Skeletal muscle cell (primary cell): ENCODE measurements at regions not wholly inside any gene's neighbourhood (a gene's known extent, or its start where the extent isn't known, plus 50 kb on each side); places are given as distances from the start of the nearest gene placed in this dataset.
"Not testable (repeated sequence)": the region's sequence is repeated elsewhere in the genome, so short reads cannot be mapped to it uniquely, and the experiment has no call there.

ENCODE experiments used
- DNase-seq: peaks from one replicate; pipeline ENCODE4 v3.0.0-alpha.2; 2010; ENCODE audit warnings: low read depth
- H3K4me3 ChIP-seq: 2 replicates; pipeline ENCODE4 v1.5.1; 2011; ENCODE audit warnings: low read depth, mild to moderate bottlenecking, control low read depth, low read length, moderate library complexity

- H3K4me3 ChIP-seq = no peak overlapping the region
- no peak for DNase-seq
Measured at GRCh38 chr2:212891580-212891979, 259.8 kb downstream of the IKZF2 start.

DNA sequence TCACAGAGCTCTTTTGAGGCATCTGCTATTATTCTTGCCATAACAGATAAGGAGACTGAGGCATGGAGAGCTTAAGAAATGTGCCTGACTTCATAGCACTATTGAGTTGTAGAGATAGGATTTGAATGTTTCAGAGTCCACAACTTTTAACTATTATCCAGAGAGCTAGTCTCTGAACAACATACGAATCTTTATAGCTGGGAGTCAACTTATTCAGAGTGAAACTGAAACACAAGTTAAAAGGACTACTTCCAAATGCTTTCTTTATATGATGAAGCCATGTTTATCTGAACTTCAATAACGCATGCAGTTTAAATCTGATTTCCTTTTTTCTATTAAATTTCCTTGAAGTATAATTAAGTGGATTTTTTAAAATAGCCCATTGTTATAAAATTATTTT is 268.8 kb downstream of the IKZF2 start:
- no peak for DNase-seq

GRCh38 chr2:212876556-212876955 is 274.9 kb downstream of the IKZF2 start:
- H3K4me3 ChIP-seq, DNase-seq: not testable (repeated sequence)

More for the DNA sequence above, 268.8 kb downstream of the IKZF2 start:
- H3K4me3 ChIP-seq = no peak overlapping the region

DNA sequence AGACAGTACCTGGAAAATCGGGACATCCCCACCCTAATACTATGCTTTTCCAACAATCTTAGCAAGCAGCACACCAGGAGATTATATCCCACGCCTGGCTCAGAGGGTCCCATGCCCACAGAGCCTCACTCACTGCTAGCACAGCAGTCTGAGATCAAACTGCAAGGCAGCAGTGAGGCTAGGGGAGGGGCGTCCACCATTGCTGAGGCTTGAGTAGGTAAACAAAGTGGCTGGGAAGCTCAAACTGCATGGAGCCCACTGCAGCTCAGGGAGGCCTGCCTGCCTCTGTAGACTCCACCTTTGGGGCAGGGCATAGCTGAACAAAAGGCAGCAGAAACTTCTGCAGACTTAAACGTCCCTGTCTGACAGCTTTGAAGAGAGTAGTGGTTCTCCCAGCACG is 275.5 kb downstream of the IKZF2 start:
- not testable (repeated sequence) for H3K4me3 ChIP-seq, DNase-seq

DNA sequence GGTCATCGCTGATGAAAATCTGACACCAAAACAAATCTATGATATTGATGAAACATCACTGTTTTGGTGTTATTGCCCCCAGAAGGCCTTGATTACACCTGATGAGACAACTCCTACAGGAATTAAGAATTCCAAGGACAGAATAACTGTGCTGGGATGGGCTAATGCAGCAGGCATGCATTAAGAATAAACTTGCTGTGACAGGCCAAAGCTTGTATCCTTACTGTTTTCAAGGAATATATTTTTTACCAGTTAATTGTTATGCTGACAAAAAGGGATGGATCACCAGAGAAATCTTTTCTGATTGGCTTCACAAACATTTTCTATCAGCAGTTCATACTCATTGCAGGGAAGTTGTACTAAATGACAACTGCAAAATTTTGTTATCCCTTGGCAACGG is 278.2 kb downstream of the IKZF2 start:
- no peak for DNase-seq
- H3K4me3 ChIP-seq = no peak overlapping the region

DNA sequence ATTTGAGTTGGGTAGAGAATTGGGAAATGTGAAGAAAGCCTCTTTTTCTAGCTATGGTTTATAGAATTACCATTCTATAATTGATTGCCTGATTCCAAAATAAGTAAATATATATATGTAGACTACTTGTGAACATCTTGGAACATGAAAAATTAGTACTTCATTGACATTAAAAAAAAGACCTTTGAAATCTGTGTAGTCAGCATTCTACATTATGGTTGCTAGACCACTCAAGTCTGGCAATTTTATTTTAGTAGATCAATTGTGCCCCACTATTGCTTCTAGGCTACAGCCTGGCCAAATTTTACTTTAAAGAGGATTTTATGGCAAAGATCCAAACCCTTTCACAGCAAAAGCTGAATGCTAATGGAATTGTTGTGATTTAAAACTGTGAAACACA is 279.8 kb downstream of the IKZF2 start:
- DNase-seq = no peak
- no peak overlapping the region for H3K4me3 ChIP-seq

GRCh38 chr2:212864186-212864585 is 287.2 kb downstream of the IKZF2 start:
- H3K4me3 ChIP-seq = no peak overlapping the region
- no peak for DNase-seq

- H3K4me3 ChIP-seq = no peak overlapping the region
- no peak for DNase-seq
Measured at GRCh38 chr2:212863185-212863588, 288.2 kb downstream of the IKZF2 start.

- DNase-seq = no peak
- no peak overlapping the region for H3K4me3 ChIP-seq
Measured at GRCh38 chr2:212858496-212858895, 292.9 kb downstream of the IKZF2 start.

GRCh38 chr2:212854771-212855170 is 296.6 kb downstream of the IKZF2 start:
- DNase-seq = no peak
- H3K4me3 ChIP-seq = no peak overlapping the region

DNA sequence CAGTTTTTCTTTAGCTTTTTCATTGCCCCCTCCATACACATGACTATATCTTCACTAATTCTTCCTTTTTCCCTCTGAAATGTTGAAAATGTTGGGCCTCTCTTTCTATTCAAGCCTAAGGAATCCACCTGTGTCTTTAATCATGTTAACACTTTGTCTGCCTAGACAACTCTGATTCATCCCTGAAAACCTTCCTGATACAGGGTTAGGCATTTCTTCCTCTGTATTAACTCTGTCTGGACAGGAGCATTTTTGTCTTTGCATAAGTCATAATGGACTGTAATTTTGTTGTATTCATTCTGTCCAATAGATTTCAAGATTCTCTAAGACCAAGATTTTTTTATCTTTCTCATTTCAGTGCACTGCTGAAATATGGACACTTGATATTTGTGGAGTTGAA is 297.3 kb downstream of the IKZF2 start:
- no peak overlapping the region for H3K4me3 ChIP-seq
- DNase-seq = no peak

- peak; percentile 65 for DNase-seq
Measured at GRCh38 chr2:212845941-212846340, 305.5 kb downstream of the IKZF2 start.

GRCh38 chr2:212843409-212844199 is 305.0 kb upstream of the ERBB4 start:
- peak; percentile 88 for DNase-seq
- H3K4me3 ChIP-seq = no peak overlapping the region

More at GRCh38 chr2:212845941-212846340, 305.5 kb downstream of the IKZF2 start:
- no peak overlapping the region for H3K4me3 ChIP-seq

DNA sequence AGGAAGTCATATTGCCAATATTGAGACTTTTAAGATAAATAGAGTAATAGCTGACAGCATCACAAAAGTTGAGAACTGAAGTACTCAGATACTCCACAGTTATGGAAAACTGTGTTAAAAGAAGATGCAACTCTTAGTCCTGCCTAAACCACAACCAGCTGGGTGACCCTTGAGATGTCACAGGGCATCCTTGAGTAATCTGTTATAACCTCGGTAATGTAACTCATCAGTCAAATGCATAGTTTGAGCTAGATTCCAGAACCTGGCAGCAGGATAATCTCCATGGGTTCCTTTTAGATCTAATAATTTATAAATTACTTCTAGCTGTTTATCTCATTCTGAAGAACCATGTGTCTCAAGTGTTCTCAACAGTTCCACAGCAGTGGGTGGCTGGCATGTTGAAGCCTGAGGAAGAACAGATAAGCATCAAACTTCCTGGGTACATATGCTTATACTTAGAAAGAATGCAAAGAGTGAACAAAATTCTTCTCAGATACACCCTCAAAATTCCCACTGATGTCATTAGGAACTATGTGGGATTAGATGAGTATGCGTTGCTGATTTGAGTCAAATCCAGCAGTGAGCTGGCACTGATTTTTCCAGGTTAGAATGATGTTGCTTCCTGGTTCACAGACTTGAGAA is 304.1 kb upstream of the ERBB4 start:
- peak; percentile 91 for DNase-seq
- H3K4me3 ChIP-seq = no peak overlapping the region

DNA sequence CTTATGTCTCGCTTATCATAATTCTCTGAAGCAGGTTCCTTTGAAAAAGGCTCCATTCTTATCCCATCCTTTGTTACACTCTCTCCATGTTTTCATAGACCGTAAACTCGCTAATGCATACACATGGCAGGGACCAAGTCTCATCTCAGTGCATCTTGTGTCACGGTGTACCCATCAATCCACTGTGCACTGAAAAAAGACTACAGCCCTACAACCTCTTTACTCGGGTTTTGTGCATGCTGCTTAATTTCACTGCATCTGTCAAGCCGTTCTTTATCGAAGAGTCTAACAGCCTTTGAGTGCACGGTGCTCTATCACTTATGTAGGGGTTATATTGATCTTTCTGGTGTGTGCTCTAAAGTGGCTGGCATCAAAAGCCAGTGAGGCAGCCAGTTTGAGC is 302.9 kb upstream of the ERBB4 start:
- DNase-seq = no peak
- H3K4me3 ChIP-seq = no peak overlapping the region

GRCh38 chr2:212832211-212833195 is 293.9 kb upstream of the ERBB4 start:
- DNase-seq = no peak
- no peak overlapping the region for H3K4me3 ChIP-seq

- DNase-seq = no peak
- H3K4me3 ChIP-seq = no peak overlapping the region
Measured at GRCh38 chr2:212831671-212832199, 293.1 kb upstream of the ERBB4 start.

DNA sequence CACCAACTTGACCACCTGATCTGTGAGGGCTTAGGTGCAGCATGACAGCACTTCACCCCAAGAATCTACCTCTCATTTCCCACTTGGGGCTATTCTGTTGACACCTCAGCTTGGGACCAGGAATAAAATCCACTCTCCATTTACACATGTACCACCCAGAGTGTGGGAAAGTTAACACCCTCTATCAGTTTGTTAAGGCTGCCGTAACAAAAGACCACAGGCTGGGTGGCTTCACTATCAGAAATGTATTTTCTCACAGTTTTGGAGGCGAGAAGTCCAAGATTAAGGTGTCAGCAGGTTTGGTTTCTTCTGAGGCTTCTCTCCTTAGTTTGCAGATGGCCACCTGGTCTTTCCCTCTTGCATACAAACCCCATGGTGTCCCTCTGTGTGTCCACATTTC is 277.7 kb upstream of the ERBB4 start:
- no peak for DNase-seq
- H3K4me3 ChIP-seq = no peak overlapping the region

DNA sequence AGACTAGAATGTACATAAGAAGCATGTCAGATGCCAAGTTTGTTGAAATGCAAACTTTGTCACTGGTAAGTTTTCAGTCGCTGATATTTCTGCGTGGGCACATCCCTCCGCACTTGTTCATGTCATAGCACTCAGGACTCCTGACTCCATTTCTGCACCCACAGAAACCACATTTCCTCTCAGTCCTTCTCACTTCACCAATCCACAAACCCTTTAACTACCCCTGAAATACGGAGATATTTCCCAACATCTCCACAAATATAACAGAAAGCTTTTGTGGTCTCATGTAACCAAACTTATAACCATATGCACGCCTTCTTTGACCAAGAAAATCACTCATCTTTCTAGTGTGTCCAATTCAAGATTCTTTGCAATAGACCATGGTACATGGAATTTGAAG is 276.9 kb upstream of the ERBB4 start:
- no peak overlapping the region for H3K4me3 ChIP-seq
- DNase-seq = no peak

DNA sequence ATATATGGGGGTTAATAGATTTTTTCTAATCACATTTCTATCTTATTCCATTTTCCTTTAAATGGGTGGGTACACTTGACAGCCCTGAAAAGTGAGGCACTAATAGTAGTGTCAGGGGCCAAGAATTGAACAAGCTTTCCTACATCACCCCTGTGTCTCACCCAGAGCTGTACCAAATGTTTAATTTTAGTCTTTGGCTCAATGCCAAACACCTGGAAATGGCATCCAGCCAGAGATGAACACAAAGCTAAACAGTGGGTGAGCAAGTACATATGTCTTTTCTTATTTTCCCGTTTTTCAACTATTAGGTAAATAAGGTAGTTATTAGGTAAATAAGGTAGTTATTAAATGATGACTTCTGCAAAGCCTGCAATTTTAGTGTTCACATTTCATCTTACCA is 276.3 kb upstream of the ERBB4 start:
- no peak overlapping the region for H3K4me3 ChIP-seq
- no peak for DNase-seq
